ENCODE measurements at regions not wholly inside any gene's neighbourhood (a gene's known extent, or its start where the extent isn't known, plus 50 kb on each side); places are given as distances from the start of the nearest gene placed in this dataset.

DNA sequence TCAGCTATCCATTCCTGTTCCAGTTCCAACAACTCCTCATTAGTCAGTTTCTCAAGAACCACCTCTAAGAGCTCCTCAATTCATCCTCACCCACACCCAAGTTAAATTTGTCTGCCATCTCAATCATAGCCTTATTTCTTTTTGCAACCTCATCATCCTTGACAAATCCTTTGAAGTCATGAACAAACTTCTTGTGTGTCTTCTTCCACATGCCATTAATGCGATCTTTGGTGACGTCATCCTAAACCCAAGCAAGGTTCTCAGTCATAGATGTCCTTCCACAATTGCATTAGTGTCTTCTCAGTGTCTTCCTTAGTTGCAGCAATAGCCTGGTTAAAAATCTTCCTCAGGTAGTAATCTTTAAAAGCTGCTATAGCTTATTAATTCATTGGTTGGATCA is 71.2 kb upstream of the FSIP2 start:
- Histone ChIP-seq H3K4me3 (replicated peaks in 1 of 4; ENCODE audit: control extremely low read depth in 1 of 4, insufficient read depth in 1 of 4, low read depth in 3 of 4, low read length in 4 of 4) (no peak overlapping the region), H3K4me1 (ENCODE audit: control insufficient read depth, extremely low read depth, insufficient read depth, low read length) (no peaks in the 10 kb centered on the region), H4K20me1 (ENCODE audit: control insufficient read depth, extremely low read depth, insufficient read depth, low read length) (no peaks in the 10 kb centered on the region), H2AFZ (ENCODE audit: low read length) (no peak overlapping the region), H3K9ac (ENCODE audit: insufficient read depth, low read length) (no peak overlapping the region), H3K4me2 (ENCODE audit: extremely low read depth, insufficient read depth, low read length) (no peak overlapping the region), H3K27ac (ENCODE audit: insufficient read depth, low read length) (no peak overlapping the region), H3K36me3 (ENCODE audit: control insufficient read depth, insufficient read depth, low read length) (no peaks in the 10 kb centered on the region), H3K9me3 (ENCODE audit: control insufficient read depth, insufficient read depth, low read depth, low read length) (no peaks in the 10 kb centered on the region), H3K79me2 (ENCODE audit: control insufficient read depth, insufficient read depth, low read length) (no peaks in the 10 kb centered on the region), H3K27me3 (ENCODE audit: control insufficient read depth, insufficient read depth, low read length) (no peaks in the 10 kb centered on the region)
- TF ChIP-seq EZH2 (IDR thresholded peaks at IDR 0.05; ENCODE audit: low read length, missing control alignments): no peak
- TF ChIP-seq, protein P1, sequence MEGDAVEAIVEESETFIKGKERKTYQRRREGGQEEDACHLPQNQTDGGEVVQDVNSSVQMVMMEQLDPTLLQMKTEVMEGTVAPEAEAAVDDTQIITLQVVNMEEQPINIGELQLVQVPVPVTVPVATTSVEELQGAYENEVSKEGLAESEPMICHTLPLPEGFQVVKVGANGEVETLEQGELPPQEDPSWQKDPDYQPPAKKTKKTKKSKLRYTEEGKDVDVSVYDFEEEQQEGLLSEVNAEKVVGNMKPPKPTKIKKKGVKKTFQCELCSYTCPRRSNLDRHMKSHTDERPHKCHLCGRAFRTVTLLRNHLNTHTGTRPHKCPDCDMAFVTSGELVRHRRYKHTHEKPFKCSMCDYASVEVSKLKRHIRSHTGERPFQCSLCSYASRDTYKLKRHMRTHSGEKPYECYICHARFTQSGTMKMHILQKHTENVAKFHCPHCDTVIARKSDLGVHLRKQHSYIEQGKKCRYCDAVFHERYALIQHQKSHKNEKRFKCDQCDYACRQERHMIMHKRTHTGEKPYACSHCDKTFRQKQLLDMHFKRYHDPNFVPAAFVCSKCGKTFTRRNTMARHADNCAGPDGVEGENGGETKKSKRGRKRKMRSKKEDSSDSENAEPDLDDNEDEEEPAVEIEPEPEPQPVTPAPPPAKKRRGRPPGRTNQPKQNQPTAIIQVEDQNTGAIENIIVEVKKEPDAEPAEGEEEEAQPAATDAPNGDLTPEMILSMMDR (conservative IDR thresholded peaks at IDR 0.05 in 1 of 2, IDR thresholded peaks at IDR 0.05 in 1 of 2; ENCODE audit: low read depth in 1 of 2, low read length in 2 of 2): no peak
- DNase-seq (ENCODE audit: low read depth in 2 of 2): no peak

DNA sequence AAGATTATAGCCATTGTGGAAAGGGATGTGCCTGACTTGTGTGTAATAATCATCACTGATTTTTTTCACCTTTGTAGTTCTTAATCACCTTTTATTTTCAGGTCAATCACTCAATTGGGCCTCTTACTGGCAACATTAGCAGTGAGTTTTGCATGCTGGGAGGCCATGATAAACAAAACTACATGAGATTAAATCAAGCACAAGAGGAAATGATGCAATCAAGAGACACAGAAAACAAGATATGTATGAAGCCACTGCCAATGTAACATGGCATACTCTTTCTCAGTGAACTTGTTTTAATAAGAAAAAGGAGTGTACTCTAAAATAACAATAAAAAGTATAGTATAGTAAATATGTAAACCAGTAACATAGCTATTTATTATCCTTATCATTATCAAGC is 69.9 kb upstream of the FSIP2 start:
- H3K27me3 ChIP-seq (ENCODE audit: control insufficient read depth, insufficient read depth, low read length): no peaks in the 10 kb centered on the region
- H3K4me1 ChIP-seq (ENCODE audit: control insufficient read depth, extremely low read depth, insufficient read depth, low read length): no peaks in the 10 kb centered on the region
- no peaks in the 10 kb centered on the region for H3K79me2 ChIP-seq (ENCODE audit: control insufficient read depth, insufficient read depth, low read length)
- H3K4me2 ChIP-seq (ENCODE audit: extremely low read depth, insufficient read depth, low read length): no peak overlapping the region
- H4K20me1 ChIP-seq (ENCODE audit: control insufficient read depth, extremely low read depth, insufficient read depth, low read length): no peaks in the 10 kb centered on the region
- no peaks in the 10 kb centered on the region for H3K9me3 ChIP-seq (ENCODE audit: control insufficient read depth, insufficient read depth, low read depth, low read length)
- TF ChIP-seq, protein P1 (conservative IDR thresholded peaks at IDR 0.05 in 1 of 2, IDR thresholded peaks at IDR 0.05 in 1 of 2; ENCODE audit: low read depth in 1 of 2, low read length in 2 of 2): no peak
- no peak for TF ChIP-seq EZH2 (IDR thresholded peaks at IDR 0.05; ENCODE audit: low read length, missing control alignments)
- H3K36me3 ChIP-seq (ENCODE audit: control insufficient read depth, insufficient read depth, low read length): no peaks in the 10 kb centered on the region
- no peak overlapping the region for H2AFZ ChIP-seq (ENCODE audit: low read length)
- no peak overlapping the region for H3K4me3 ChIP-seq (replicated peaks in 1 of 4; ENCODE audit: control extremely low read depth in 1 of 4, insufficient read depth in 1 of 4, low read depth in 3 of 4, low read length in 4 of 4)
- peak in 1 of 2 donors; percentile 12 for DNase-seq (ENCODE audit: low read depth in 2 of 2)
- H3K9ac ChIP-seq (ENCODE audit: insufficient read depth, low read length): no peak overlapping the region
- no peak overlapping the region for H3K27ac ChIP-seq (ENCODE audit: insufficient read depth, low read length)

DNA sequence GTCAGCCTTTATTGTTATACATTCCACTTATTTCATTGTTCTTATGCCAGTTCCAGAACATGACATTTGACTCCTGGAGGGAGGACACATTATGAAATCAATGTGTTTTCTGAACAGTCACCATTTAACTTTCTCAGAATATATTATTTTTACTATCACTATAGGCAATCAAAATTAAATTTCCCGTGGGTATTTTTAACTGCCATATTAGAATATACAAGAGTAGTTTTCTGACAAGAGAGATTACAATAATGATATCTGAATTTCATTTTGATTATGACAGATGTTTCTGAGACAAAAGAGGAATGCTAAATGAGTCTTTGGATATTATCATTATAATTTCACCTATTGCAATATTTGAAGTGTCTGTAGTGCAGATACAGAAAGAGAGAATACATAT is 64.4 kb upstream of the FSIP2 start:
- Histone ChIP-seq H3K9ac (ENCODE audit: insufficient read depth, low read length) (no peak overlapping the region), H3K27me3 (ENCODE audit: control insufficient read depth, insufficient read depth, low read length) (no peaks in the 10 kb centered on the region), H3K27ac (ENCODE audit: insufficient read depth, low read length) (no peak overlapping the region), H3K4me1 (ENCODE audit: control insufficient read depth, extremely low read depth, insufficient read depth, low read length) (no peaks in the 10 kb centered on the region), H3K4me3 (replicated peaks in 1 of 4; ENCODE audit: control extremely low read depth in 1 of 4, insufficient read depth in 1 of 4, low read depth in 3 of 4, low read length in 4 of 4) (no peak overlapping the region), H4K20me1 (ENCODE audit: control insufficient read depth, extremely low read depth, insufficient read depth, low read length) (no peaks in the 10 kb centered on the region), H3K36me3 (ENCODE audit: control insufficient read depth, insufficient read depth, low read length) (no peaks in the 10 kb centered on the region), H3K79me2 (ENCODE audit: control insufficient read depth, insufficient read depth, low read length) (no peaks in the 10 kb centered on the region), H3K4me2 (ENCODE audit: extremely low read depth, insufficient read depth, low read length) (no peak overlapping the region), H2AFZ (ENCODE audit: low read length) (no peak overlapping the region), H3K9me3 (ENCODE audit: control insufficient read depth, insufficient read depth, low read depth, low read length) (no peaks in the 10 kb centered on the region)
- no peak for TF ChIP-seq EZH2 (IDR thresholded peaks at IDR 0.05; ENCODE audit: low read length, missing control alignments)
- TF ChIP-seq, protein P1 (conservative IDR thresholded peaks at IDR 0.05 in 1 of 2, IDR thresholded peaks at IDR 0.05 in 1 of 2; ENCODE audit: low read depth in 1 of 2, low read length in 2 of 2): no peak
- no peak for DNase-seq (ENCODE audit: low read depth in 2 of 2)
